Astrocyte of the spinal cord (primary cell): ENCODE measurements at regions not wholly inside any gene's neighbourhood (a gene's known extent, or its start where the extent isn't known, plus 50 kb on each side); places are given as distances from the start of the nearest gene placed in this dataset.
"Not testable (repeated sequence)": the region's sequence is repeated elsewhere in the genome, so short reads cannot be mapped to it uniquely, and the experiment has no call there.

Source experiments
- DNase-seq: peaks from one replicate; pipeline ENCODE4 v3.0.0; 2011; ENCODE audit warnings: low read depth, low spot score
- H3K4me3 ChIP-seq: 2 replicates; pipeline ENCODE4 v1.5.1; 2011; ENCODE audit warnings: low read depth, mild to moderate bottlenecking, low read length, moderate library complexity
- CTCF ChIP-seq: IDR thresholded peaks from 2 replicates; pipeline ENCODE4 v1.5.1; 2012; ENCODE audit warnings: low read depth, mild to moderate bottlenecking, low read length, inconsistent platforms
- in situ Hi-C: cut with HindIII; loops from 2 replicates; pipeline ENCODE4 v1.10.0; 2017; ENCODE audit warnings: low sequenced_read_pairs

- H3K4me3 ChIP-seq, in situ Hi-C loops, DNase-seq: not testable (repeated sequence)
Observed at GRCh38 chr7:65570990-65571389, 197.3 kb downstream of the ZNF92 start.

- H3K4me3 ChIP-seq, in situ Hi-C loops, DNase-seq: not testable (repeated sequence)
Observed at GRCh38 chr7:65572581-65572980, 198.9 kb downstream of the ZNF92 start.

GRCh38 chr7:65576370-65576769, 202.7 kb downstream of the ZNF92 start:
- in situ Hi-C loops, H3K4me3 ChIP-seq, DNase-seq: not testable (repeated sequence)

- DNase-seq, H3K4me3 ChIP-seq, in situ Hi-C loops: not testable (repeated sequence)
Observed at GRCh38 chr7:65582518-65583119, 209.0 kb downstream of the ZNF92 start.

GRCh38 chr7:65602495-65602894, 228.8 kb downstream of the ZNF92 start:
- in situ Hi-C loops, DNase-seq, H3K4me3 ChIP-seq: not testable (repeated sequence)

GRCh38 chr7:65609131-65609530, 235.5 kb downstream of the ZNF92 start:
- DNase-seq, result no peak
- H3K4me3 ChIP-seq, result no peak overlapping the region
- in situ Hi-C loops, result no loop called here
- TF ChIP-seq CTCF, result no peak

GRCh38 chr7:65613644-65614289, 240.1 kb downstream of the ZNF92 start:
- in situ Hi-C loops, H3K4me3 ChIP-seq, DNase-seq: not testable (repeated sequence)

- DNase-seq, H3K4me3 ChIP-seq, in situ Hi-C loops: not testable (repeated sequence)
Observed at GRCh38 chr7:65616111-65616510, 242.5 kb downstream of the ZNF92 start.

GRCh38 chr7:65620216-65620615, 246.6 kb downstream of the ZNF92 start:
- in situ Hi-C loops, H3K4me3 ChIP-seq, DNase-seq: not testable (repeated sequence)

- TF ChIP-seq CTCF, result peak; percentile 57
- in situ Hi-C loops, H3K4me3 ChIP-seq: not testable (repeated sequence)
- peak; percentile 14 for DNase-seq
Observed at GRCh38 chr7:65621580-65622201, 248.0 kb downstream of the ZNF92 start.

- H3K4me3 ChIP-seq, in situ Hi-C loops, DNase-seq: not testable (repeated sequence)
Observed at GRCh38 chr7:65631236-65631635, 241.6 kb upstream of the VKORC1L1 start.

GRCh38 chr7:65633587-65634404, 239.1 kb upstream of the VKORC1L1 start:
- H3K4me3 ChIP-seq, in situ Hi-C loops, DNase-seq: not testable (repeated sequence)

- in situ Hi-C loops, DNase-seq, H3K4me3 ChIP-seq: not testable (repeated sequence)
Observed at GRCh38 chr7:65638918-65639317, 234.0 kb upstream of the VKORC1L1 start.

GRCh38 chr7:65639717-65640116, 233.2 kb upstream of the VKORC1L1 start:
- DNase-seq, in situ Hi-C loops, H3K4me3 ChIP-seq: not testable (repeated sequence)

GRCh38 chr7:65643498-65643897, 229.4 kb upstream of the VKORC1L1 start:
- in situ Hi-C loops, H3K4me3 ChIP-seq, DNase-seq: not testable (repeated sequence)
